Suprapubic skin (tissue), 4 donors: ENCODE measurements at regions not wholly inside any gene's neighbourhood (a gene's known extent, or its start where the extent isn't known, plus 50 kb on each side); places are given as distances from the start of the nearest gene placed in this dataset.

Experiments
- DNase-seq, 2 donors: peaks; one replicate each; pipeline ENCODE4 v3.0.0-alpha.2; 2019; ENCODE audit warnings: low spot score in 2 of 2
- H3K27ac ChIP-seq: fragments of 200-600 bp; sonication (generic); one replicate; pipeline ENCODE4 v1.5.1; 2019
- H3K27me3 ChIP-seq: fragments of 200-600 bp; sonication (generic); one replicate; pipeline ENCODE4 v1.5.1; 2019
- H3K36me3 ChIP-seq: fragments of 200-600 bp; sonication (generic); one replicate; pipeline ENCODE4 v1.5.1; 2019
- H3K4me1 ChIP-seq: fragments of 200-600 bp; sonication (generic); one replicate; pipeline ENCODE4 v1.5.1; 2019
- H3K4me3 ChIP-seq: fragments of 200-600 bp; sonication (generic); one replicate; pipeline ENCODE4 v1.5.1; 2019; ENCODE audit warnings: mild to moderate bottlenecking
- H3K9me3 ChIP-seq: fragments of 200-600 bp; sonication (generic); one replicate; pipeline ENCODE4 v1.5.1; 2019
- EP300 ChIP-seq: sonication (generic); formaldehyde crosslinking; IDR thresholded peaks from one replicate; pipeline ENCODE4 v1.6.1; 2017; ENCODE audit warnings: antibody characterized with exemption
- POLR2A ChIP-seq, 2 donors: fragments of 450-650 bp; IDR thresholded peaks; one replicate each; pipeline ENCODE4 v1.6.1; 2017; ENCODE audit warnings: antibody characterized with exemption in 2 of 2, mild to moderate bottlenecking in 2 of 2, moderate library complexity in 2 of 2
- POLR2AphosphoS5 ChIP-seq, 3 donors: sonication (generic); formaldehyde crosslinking; IDR thresholded peaks; one replicate each; pipeline ENCODE4 v1.6.1; 2017; ENCODE audit warnings: antibody characterized with exemption in 3 of 3
- WGBS: methylation state at CpG from one replicate; pipeline ENCODE4 v1.1.5; 2018; 5-methylcytosine and 5-hydroxymethylcytosine counted together
- TF ChIP-seq, protein P1 (sequence below), 2 donors: fragments of 200-600 bp in 1 of 2; fragments of 450-650 bp in 1 of 2; sonication (generic) in 1 of 2; IDR thresholded peaks; one replicate each; pipeline ENCODE4 v1.5.1; 2016 to 2019; ENCODE audit warnings: antibody characterized with exemption in 2 of 2, mild to moderate bottlenecking in 1 of 2, moderate library complexity in 1 of 2

DNA sequence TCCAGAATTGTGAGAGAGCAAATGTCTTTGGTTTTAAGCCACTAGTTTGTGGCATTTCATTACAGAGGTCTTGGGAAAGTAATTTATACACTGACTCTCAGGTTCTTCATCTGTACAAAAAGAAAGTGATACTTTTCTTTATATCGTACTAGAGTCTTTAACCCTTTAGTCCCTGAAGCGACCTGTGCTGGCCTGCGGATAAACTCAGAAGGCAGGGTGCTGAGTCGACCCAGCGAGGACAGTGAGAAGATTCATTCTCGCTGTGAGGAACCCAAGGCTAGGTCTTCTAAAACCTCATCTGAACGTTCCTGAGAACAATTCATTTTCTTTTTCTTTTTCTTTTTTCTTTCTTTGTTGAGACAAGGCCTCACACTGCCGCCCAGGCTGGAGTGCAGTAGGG, 514.2 kb upstream of the MGMT start:
- Histone ChIP-seq H3K4me1 (no peaks in the 10 kb centered on the region), H3K4me3 (no peak overlapping the region), H3K36me3 (no peaks in the 10 kb centered on the region), H3K27me3 (no peaks in the 10 kb centered on the region), H3K9me3 (no peaks in the 10 kb centered on the region), H3K27ac (no peak overlapping the region)
- TF ChIP-seq POLR2A (IDR thresholded peaks at IDR 0.05) (no peak), POLR2AphosphoS5 (IDR thresholded peaks at IDR 0.05) (no peak), EP300 (no peak)
- TF ChIP-seq, protein P1, sequence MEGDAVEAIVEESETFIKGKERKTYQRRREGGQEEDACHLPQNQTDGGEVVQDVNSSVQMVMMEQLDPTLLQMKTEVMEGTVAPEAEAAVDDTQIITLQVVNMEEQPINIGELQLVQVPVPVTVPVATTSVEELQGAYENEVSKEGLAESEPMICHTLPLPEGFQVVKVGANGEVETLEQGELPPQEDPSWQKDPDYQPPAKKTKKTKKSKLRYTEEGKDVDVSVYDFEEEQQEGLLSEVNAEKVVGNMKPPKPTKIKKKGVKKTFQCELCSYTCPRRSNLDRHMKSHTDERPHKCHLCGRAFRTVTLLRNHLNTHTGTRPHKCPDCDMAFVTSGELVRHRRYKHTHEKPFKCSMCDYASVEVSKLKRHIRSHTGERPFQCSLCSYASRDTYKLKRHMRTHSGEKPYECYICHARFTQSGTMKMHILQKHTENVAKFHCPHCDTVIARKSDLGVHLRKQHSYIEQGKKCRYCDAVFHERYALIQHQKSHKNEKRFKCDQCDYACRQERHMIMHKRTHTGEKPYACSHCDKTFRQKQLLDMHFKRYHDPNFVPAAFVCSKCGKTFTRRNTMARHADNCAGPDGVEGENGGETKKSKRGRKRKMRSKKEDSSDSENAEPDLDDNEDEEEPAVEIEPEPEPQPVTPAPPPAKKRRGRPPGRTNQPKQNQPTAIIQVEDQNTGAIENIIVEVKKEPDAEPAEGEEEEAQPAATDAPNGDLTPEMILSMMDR (IDR thresholded peaks at IDR 0.05), result no peak
- no peak for DNase-seq
- 94% methylated on average over 8 of the region's 8 CpGs for WGBS

GRCh38 chr10:128956149-128956548, 510.9 kb upstream of the MGMT start:
- WGBS, result 84% methylated on average over 1 of the region's 1 CpG
- no peaks in the 10 kb centered on the region for H3K9me3 ChIP-seq
- no peaks in the 10 kb centered on the region for H3K4me1 ChIP-seq
- H3K4me3 ChIP-seq, result no peak overlapping the region
- no peaks in the 10 kb centered on the region for H3K36me3 ChIP-seq
- H3K27me3 ChIP-seq, result peaks cover 4% of the 10 kb centered on the region
- no peak for DNase-seq
- H3K27ac ChIP-seq, result no peak overlapping the region
- TF ChIP-seq EP300, result no peak
- TF ChIP-seq POLR2A (IDR thresholded peaks at IDR 0.05), result no peak
- TF ChIP-seq, protein P1 (IDR thresholded peaks at IDR 0.05), result no peak
- no peak for TF ChIP-seq POLR2AphosphoS5 (IDR thresholded peaks at IDR 0.05)

- TF ChIP-seq POLR2A (IDR thresholded peaks at IDR 0.05) (no peak), POLR2AphosphoS5 (IDR thresholded peaks at IDR 0.05) (no peak), EP300 (no peak)
- TF ChIP-seq, protein P1 (IDR thresholded peaks at IDR 0.05), result no peak
- H3K9me3 ChIP-seq, result no peaks in the 10 kb centered on the region
- H3K36me3 ChIP-seq, result no peaks in the 10 kb centered on the region
- H3K4me1 ChIP-seq, result no peaks in the 10 kb centered on the region
- 42% methylated on average over 3 of the region's 4 CpGs for WGBS
- H3K4me3 ChIP-seq, result no peak overlapping the region
- H3K27ac ChIP-seq, result no peak overlapping the region
- DNase-seq, result no peak
- H3K27me3 ChIP-seq, result peaks cover 9% of the 10 kb centered on the region
Observed at GRCh38 chr10:128957221-128957620, 509.8 kb upstream of the MGMT start.

DNA sequence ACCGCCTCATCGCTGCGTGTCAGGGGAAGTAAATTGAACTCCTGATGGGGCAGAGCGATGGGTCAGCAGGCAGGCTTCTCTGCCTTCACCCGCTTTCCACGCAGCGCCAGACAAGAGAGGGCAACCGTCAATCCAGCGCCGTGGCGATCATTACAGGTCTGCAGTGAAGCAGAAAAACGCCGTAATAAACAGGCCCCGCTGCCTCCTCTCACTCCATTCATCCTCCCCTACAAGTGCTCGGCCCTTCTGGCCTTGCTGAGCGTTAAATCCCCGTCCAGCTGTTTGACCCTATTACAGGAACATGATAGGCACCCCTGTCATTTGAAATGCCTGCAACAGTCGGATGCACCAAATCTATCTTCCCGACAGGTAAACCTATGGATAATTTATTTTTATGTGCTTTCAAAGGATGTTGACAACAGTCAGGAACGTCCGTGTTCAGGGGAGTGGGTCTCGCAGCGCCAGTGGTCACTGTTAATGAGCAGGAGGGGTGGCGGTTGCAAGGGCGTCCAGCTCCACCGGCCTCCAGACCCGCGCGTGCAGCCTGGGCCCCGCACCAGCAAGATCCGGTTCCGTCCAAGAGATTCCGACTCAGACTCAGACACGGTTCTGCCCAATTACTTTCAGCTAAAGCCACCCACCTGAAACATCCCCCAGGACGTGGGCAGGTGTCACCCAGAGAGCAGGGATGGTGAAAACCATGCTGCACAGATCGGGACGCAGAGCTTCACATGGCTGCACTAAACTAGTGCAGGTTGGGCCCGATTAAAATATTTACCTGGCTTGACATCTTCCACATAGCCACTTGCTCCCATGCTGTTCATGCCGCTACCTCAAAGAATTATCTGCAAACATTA, 508.0 kb upstream of the MGMT start:
- Histone ChIP-seq H3K4me3 (no peak overlapping the region), H3K4me1 (no peaks in the 10 kb centered on the region), H3K9me3 (no peaks in the 10 kb centered on the region), H3K27ac (no peak overlapping the region), H3K27me3 (peaks cover 9% of the 10 kb centered on the region), H3K36me3 (no peaks in the 10 kb centered on the region)
- no peak for DNase-seq
- TF ChIP-seq, protein P1 (IDR thresholded peaks at IDR 0.05), result no peak
- TF ChIP-seq POLR2A (IDR thresholded peaks at IDR 0.05) (no peak), POLR2AphosphoS5 (IDR thresholded peaks at IDR 0.05) (no peak), EP300 (no peak)
- WGBS, result 93% methylated on average over 39 of the region's 39 CpGs

GRCh38 chr10:128959746-128960145, 507.3 kb upstream of the MGMT start:
- DNase-seq, result no peak
- Histone ChIP-seq H3K36me3 (no peaks in the 10 kb centered on the region), H3K27ac (no peak overlapping the region), H3K4me1 (no peaks in the 10 kb centered on the region), H3K4me3 (no peak overlapping the region), H3K9me3 (no peaks in the 10 kb centered on the region), H3K27me3 (peaks cover 9% of the 10 kb centered on the region)
- WGBS, result 88% methylated on average over 7 of the region's 7 CpGs
- TF ChIP-seq, protein P1 (IDR thresholded peaks at IDR 0.05), result no peak
- TF ChIP-seq POLR2AphosphoS5 (IDR thresholded peaks at IDR 0.05) (no peak), EP300 (no peak), POLR2A (IDR thresholded peaks at IDR 0.05) (no peak)
